CD8-positive, alpha-beta memory T cell (primary cell): ENCODE measurements at regions not wholly inside any gene's neighbourhood (a gene's known extent, or its start where the extent isn't known, plus 50 kb on each side); places are given as distances from the start of the nearest gene placed in this dataset.

Experiments
- CTCF ChIA-PET: fragments of 350-600 bp; sonication (Branson Sonifier 250); formaldehyde crosslinking; loops from one replicate; lab custom pipeline; 2021; ENCODE audit warnings: antibody characterized with exemption; lab: Charles Lee
- POLR2A ChIA-PET: fragments of 350-600 bp; sonication (Branson Sonifier 250); formaldehyde crosslinking; loops from one replicate; lab custom pipeline; 2021; ENCODE audit warnings: antibody characterized with exemption; lab: Charles Lee
- DNase-seq, 5 donors: peaks; one replicate each; pipeline versions ENCODE4 v3.0.0 to v3.0.0-alpha.2; 2020 to 2022; ENCODE audit warnings: mixed read lengths in 1 of 5
- H3K27ac ChIP-seq: one replicate; pipeline ENCODE4 v1.7.0; 2013; ENCODE audit warnings: low read depth, mild to moderate bottlenecking, low read length, moderate library complexity
- H3K27me3 ChIP-seq: 2 replicates; pipeline ENCODE4 v1.7.0; 2013; ENCODE audit warnings: low read length, mild to moderate bottlenecking; ENCODE audit not compliant: insufficient read depth, poor library complexity, severe bottlenecking
- H3K36me3 ChIP-seq: 2 replicates; pipeline ENCODE4 v1.7.0; 2013; ENCODE audit warnings: mild to moderate bottlenecking, low read length, moderate library complexity; ENCODE audit not compliant: insufficient read depth
- H3K4me1 ChIP-seq: 2 replicates; pipeline ENCODE4 v1.7.0; 2013; ENCODE audit warnings: mild to moderate bottlenecking, low read length, moderate library complexity; ENCODE audit not compliant: insufficient read depth
- H3K4me3 ChIP-seq: 2 replicates; pipeline ENCODE4 v1.7.0; 2013; ENCODE audit warnings: mild to moderate bottlenecking, low read length
- H3K9me3 ChIP-seq: 2 replicates; pipeline ENCODE4 v1.7.0; 2013; ENCODE audit warnings: mild to moderate bottlenecking, low read length
- H3K27ac Mint-ChIP-seq, 8 donors: one replicate each; pipeline ENCODE4 v1.8.0; 2020 to 2021; ENCODE audit warnings: mixed read lengths in 8 of 8, mild to moderate bottlenecking in 6 of 8, inconsistent platforms in 3 of 8, moderate library complexity in 3 of 8
- H3K27me3 Mint-ChIP-seq, 2 donors: one replicate each; pipeline ENCODE4 v1.8.0; 2020 to 2021; ENCODE audit warnings: mixed read lengths in 2 of 2, mild to moderate bottlenecking in 1 of 2, moderate library complexity in 1 of 2
- H3K36me3 Mint-ChIP-seq, 3 donors: one replicate each; pipeline ENCODE4 v1.8.0; 2020 to 2021; ENCODE audit warnings: mixed read lengths in 3 of 3, inconsistent platforms in 1 of 3, mild to moderate bottlenecking in 1 of 3
- H3K4me1 Mint-ChIP-seq, 3 donors: one replicate each; pipeline ENCODE4 v1.8.0; 2020 to 2021; ENCODE audit warnings: mixed read lengths in 3 of 3, inconsistent platforms in 1 of 3, mild to moderate bottlenecking in 1 of 3
- H3K4me3 Mint-ChIP-seq, 7 donors: one replicate each; pipeline ENCODE4 v1.8.0; 2020 to 2021; ENCODE audit warnings: mixed read lengths in 7 of 7, mild to moderate bottlenecking in 6 of 7, moderate library complexity in 4 of 7, inconsistent platforms in 2 of 7
- H3K9me3 Mint-ChIP-seq, 5 donors: one replicate each; pipeline ENCODE4 v1.8.0; 2020 to 2022; ENCODE audit warnings: mixed read lengths in 5 of 5, mild to moderate bottlenecking in 3 of 5, moderate library complexity in 2 of 5, inconsistent platforms in 1 of 5

DNA sequence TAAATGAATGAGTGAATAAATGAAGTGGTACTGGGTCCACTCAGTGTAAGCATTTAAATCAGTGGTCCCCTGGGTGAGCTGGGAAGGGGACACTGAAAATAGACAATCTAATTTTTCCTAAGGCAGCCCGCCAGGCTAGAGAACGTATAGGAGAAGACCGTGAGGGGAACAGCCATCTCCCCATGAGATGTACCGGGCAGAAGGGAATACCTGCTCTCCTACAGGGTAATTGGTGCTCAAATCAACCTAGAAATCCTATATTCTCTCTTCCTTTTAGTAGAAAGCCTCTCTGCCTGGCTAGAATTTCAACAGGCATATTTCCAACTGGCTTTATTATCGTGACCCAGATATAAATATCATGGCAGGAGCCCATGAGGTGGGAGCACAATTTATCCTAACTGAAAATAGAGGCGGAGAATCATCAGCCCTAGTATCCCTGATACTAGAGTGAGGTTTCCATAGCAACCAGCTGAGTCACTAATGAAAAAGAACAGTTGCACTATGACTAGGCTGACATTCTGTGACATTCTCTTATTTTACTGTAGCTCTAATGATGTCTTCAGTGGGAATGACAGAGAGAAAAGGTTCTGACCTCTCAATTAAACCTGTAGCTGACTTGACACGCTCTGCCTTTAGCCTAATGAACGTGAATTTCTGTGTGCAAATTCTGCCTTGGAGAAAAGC lies 96.5 kb upstream of the CAST start:
- Histone ChIP-seq H3K27ac (no peak overlapping the region), H3K9me3 (no peaks in the 10 kb centered on the region), H3K36me3 (no peaks in the 10 kb centered on the region), H3K4me3 (no peak overlapping the region), H3K4me1 (no peaks in the 10 kb centered on the region), H3K27me3 (no peaks in the 10 kb centered on the region)
- Mint-ChIP-seq H3K36me3 (no peaks in the 10 kb centered on the region), H3K9me3 (no peaks in the 10 kb centered on the region), H3K4me1 (peaks cover 13 to 18% (median 18%) of the 10 kb centered on the region in 3 donors), H3K27ac (peak overlapping the region in 1 of 8 donors; percentile 10), H3K27me3 (peaks cover 0 to 3% of the 10 kb centered on the region in 2 donors), H3K4me3 (peak overlapping the region in 2 of 7 donors; percentile 7 to 17)
- ChIA-PET POLR2A (no interaction called here), CTCF (no interaction called here)
- DNase-seq = no peak

DNA sequence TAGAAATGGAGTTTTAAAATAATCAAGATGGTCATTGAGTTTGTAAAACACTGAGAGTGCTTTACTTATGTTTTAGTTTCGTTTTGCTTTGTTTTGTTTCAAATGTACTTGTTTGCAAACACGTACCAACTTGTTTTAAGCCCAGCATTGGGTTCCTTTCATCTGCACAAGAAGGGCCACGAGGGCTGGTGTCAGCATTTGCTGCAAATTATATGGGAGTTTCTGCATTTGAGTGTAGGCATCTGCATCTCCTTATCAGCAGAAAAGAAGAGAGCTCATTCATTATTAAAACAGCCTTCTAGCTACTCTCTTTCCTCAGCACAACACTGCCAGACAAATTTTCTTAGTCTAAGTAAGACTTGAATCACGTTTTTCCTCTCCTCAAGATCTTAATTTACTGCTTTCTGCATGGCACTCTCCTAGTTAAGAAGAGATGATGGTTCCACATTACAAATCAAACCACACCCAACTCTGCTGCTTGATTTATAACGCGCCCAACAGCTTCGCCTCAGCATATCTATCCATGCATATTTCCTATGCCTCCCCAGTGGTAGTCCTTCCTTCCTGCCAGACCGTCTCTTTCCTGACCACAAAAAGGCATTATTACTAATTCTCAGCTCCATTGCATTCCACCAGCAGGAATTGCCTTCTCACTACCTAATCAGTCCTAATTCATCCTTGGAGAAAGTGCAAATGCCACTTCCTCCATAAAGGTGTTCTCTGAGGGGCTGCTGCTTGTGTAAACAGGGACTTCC lies 95.2 kb upstream of the CAST start:
- Histone ChIP-seq H3K36me3 (no peaks in the 10 kb centered on the region), H3K4me3 (no peak overlapping the region), H3K9me3 (no peaks in the 10 kb centered on the region), H3K27ac (no peak overlapping the region), H3K27me3 (no peaks in the 10 kb centered on the region), H3K4me1 (no peaks in the 10 kb centered on the region)
- Mint-ChIP-seq H3K36me3 (no peaks in the 10 kb centered on the region), H3K27ac (peak overlapping the region in 3 of 8 donors; percentile 2 to 30 (median 13)), H3K9me3 (no peaks in the 10 kb centered on the region), H3K27me3 (peaks cover 0 to 3% of the 10 kb centered on the region in 2 donors), H3K4me3 (peak overlapping the region in 3 of 7 donors; percentile 7 to 12 (median 11)), H3K4me1 (peaks cover 13 to 18% (median 18%) of the 10 kb centered on the region in 3 donors)
- CTCF ChIA-PET = no interaction called here
- POLR2A ChIA-PET = no interaction called here
- DNase-seq = no peak

DNA sequence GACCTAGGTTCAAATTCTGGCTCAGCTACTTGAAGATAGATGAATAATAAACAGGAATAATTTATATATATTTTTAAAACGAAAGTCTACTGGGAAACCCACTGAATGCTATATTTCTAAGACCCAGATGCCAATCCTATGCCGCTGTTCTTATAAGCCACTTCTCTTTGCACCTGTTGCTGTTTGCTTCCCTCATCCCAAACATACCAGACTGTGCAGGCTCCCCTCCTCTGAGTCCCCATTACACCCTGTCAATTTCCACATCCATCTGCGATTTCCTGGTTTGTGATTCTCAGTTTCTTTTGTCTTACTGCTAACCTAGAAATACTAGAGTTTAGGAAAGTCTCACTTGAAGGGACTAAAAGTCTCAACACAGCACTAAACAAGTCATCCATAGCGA lies 92.8 kb upstream of the CAST start:
- no peaks in the 10 kb centered on the region for H3K9me3 ChIP-seq
- H3K4me1 Mint-ChIP-seq = peaks cover 13 to 18% (median 18%) of the 10 kb centered on the region in 3 donors
- ChIA-PET CTCF (no interaction called here), POLR2A (no interaction called here)
- H3K4me3 ChIP-seq = no peak overlapping the region
- H3K27ac Mint-ChIP-seq = no peak overlapping the region
- DNase-seq = no peak
- H3K4me1 ChIP-seq = no peaks in the 10 kb centered on the region
- H3K27me3 ChIP-seq = no peaks in the 10 kb centered on the region
- H3K27ac ChIP-seq = no peak overlapping the region
- no peak overlapping the region for H3K4me3 Mint-ChIP-seq
- H3K27me3 Mint-ChIP-seq = peaks cover 0 to 4% of the 10 kb centered on the region in 2 donors
- no peaks in the 10 kb centered on the region for H3K36me3 ChIP-seq
- no peaks in the 10 kb centered on the region for H3K36me3 Mint-ChIP-seq
- H3K9me3 Mint-ChIP-seq = no peaks in the 10 kb centered on the region

DNA sequence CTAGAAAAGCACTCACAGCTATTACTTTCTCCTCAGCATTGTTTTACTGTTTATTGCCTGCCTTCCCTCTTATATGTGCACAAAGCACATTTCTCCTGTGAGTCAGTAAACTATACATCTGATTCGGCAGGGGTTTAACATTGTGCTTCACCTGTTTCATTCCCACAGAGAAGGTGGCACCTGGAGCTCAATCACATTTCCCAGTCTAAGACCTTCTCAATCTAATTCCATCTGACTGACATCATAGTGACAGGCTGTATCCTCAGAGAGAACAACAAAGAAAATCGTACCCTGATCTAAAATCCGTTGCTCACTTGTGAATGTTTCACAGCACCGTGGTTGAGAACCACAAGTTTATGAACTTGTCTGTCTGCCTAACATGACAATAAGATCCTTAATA lies 92.4 kb upstream of the CAST start:
- POLR2A ChIA-PET = no interaction called here
- Mint-ChIP-seq H3K9me3 (no peaks in the 10 kb centered on the region), H3K36me3 (no peaks in the 10 kb centered on the region), H3K4me3 (no peak overlapping the region), H3K27ac (peak overlapping the region in 1 of 8 donors; percentile 12), H3K4me1 (peaks cover 13 to 18% (median 18%) of the 10 kb centered on the region in 3 donors), H3K27me3 (peaks cover 0 to 4% of the 10 kb centered on the region in 2 donors)
- DNase-seq = no peak
- no peak overlapping the region for H3K4me3 ChIP-seq
- CTCF ChIA-PET = no interaction called here
- H3K27ac ChIP-seq = no peak overlapping the region
- no peaks in the 10 kb centered on the region for H3K36me3 ChIP-seq
- no peaks in the 10 kb centered on the region for H3K9me3 ChIP-seq
- H3K27me3 ChIP-seq = no peaks in the 10 kb centered on the region
- H3K4me1 ChIP-seq = no peaks in the 10 kb centered on the region

DNA sequence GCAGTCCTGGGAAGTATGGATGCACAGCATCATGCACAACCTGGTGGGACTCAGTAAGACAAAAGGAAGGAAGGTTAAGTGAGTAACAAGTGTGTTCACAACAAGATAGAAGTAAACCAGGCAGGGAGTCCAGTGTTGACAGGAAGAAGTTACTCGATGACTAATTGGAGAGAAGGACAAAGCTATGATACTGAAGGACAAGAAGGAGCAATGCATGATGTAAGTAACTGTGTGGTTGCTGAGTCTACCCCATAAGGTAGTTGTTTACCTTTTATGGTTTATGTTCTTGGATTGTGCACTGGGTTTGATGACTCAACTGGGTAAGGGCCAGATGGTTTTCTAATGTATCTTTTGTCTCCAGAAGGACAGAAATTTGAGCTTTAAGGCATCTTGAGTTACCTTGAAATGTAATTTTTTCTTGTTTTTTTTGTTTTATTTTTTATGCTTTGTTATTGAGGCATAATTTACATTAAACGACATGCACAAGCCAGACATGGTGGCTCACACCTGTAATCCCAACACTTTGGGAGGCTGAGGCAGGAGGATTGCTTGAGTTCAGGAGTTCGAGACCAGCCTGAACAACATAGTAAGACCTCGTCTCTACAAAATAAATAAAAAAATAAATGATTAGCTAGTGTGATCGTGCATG lies 89.2 kb upstream of the CAST start:
- ChIA-PET POLR2A (no interaction called here), CTCF (interaction anchor here (1.3 kb wide), 1 partner anchor 23 kb away, joined by 3 read pairs; no protein-coding TSS in a partner anchor)
- Mint-ChIP-seq H3K4me1 (no peaks in the 10 kb centered on the region), H3K27ac (no peak overlapping the region), H3K36me3 (no peaks in the 10 kb centered on the region), H3K4me3 (no peak overlapping the region), H3K27me3 (peaks cover 2 to 4% of the 10 kb centered on the region in 2 donors), H3K9me3 (no peaks in the 10 kb centered on the region)
- Histone ChIP-seq H3K27me3 (no peaks in the 10 kb centered on the region), H3K9me3 (no peaks in the 10 kb centered on the region), H3K27ac (no peak overlapping the region), H3K36me3 (no peaks in the 10 kb centered on the region), H3K4me1 (no peaks in the 10 kb centered on the region), H3K4me3 (no peak overlapping the region)
- DNase-seq = no peak

DNA sequence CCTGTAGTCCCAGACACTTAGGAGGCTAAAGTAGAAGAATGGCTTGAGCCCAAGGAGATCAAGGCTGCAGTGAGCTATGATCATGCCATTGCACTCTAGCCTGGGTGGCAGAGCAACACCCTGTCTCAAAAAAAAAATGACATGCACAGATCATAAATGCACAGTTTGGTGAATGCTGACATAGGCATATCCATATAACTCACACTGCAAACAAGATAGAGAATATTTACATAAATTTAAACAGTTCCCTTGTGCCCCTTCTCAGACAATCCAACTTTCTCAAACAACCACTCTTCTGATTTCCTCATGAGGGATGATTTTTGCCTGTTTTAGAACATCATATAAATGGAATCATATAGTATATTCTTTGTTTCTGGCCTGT lies 88.7 kb upstream of the CAST start:
- no peaks in the 10 kb centered on the region for H3K27me3 ChIP-seq
- no peak for DNase-seq
- Mint-ChIP-seq H3K4me3 (no peak overlapping the region), H3K4me1 (no peaks in the 10 kb centered on the region), H3K36me3 (peaks cover 0 to 2% (median 0%) of the 10 kb centered on the region in 3 donors), H3K27ac (no peak overlapping the region), H3K27me3 (peaks cover 4 to 5% of the 10 kb centered on the region in 2 donors), H3K9me3 (no peaks in the 10 kb centered on the region)
- no peak overlapping the region for H3K27ac ChIP-seq
- POLR2A ChIA-PET = no interaction called here
- no peaks in the 10 kb centered on the region for H3K9me3 ChIP-seq
- no peaks in the 10 kb centered on the region for H3K36me3 ChIP-seq
- H3K4me1 ChIP-seq = no peaks in the 10 kb centered on the region
- CTCF ChIA-PET = interaction anchor here (1.3 kb wide), 1 partner anchor 22 kb away, joined by 3 read pairs; no protein-coding TSS in a partner anchor
- no peak overlapping the region for H3K4me3 ChIP-seq

DNA sequence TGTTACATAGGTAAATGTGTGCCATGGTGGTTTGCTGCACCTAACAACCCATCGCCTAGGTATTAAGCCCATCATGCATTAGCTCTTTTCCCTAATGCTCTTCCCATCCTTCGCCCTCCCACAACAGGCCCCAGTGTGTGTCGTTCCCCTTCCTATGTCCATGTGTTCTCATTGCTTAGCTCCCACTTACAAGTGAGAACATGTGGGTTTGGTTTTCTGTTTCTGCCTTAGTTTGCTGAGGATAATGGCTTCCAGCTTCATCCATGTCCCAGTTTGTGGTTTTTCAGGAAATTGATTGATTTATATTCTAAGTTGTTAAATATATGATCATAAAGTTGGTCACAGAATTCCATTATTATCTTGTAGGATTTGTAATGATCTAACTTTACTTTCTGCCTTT lies 85.3 kb upstream of the CAST start:
- peaks cover 0 to 3% (median 0%) of the 10 kb centered on the region in 3 donors for H3K36me3 Mint-ChIP-seq
- H3K4me3 ChIP-seq = no peak overlapping the region
- no peak overlapping the region for H3K27ac Mint-ChIP-seq
- no peaks in the 10 kb centered on the region for H3K4me1 Mint-ChIP-seq
- no peak for DNase-seq
- no peaks in the 10 kb centered on the region for H3K9me3 ChIP-seq
- H3K9me3 Mint-ChIP-seq = no peaks in the 10 kb centered on the region
- peaks cover 9 to 17% of the 10 kb centered on the region in 2 donors for H3K27me3 Mint-ChIP-seq
- H3K4me1 ChIP-seq = no peaks in the 10 kb centered on the region
- H3K36me3 ChIP-seq = no peaks in the 10 kb centered on the region
- CTCF ChIA-PET = no interaction called here
- no peak overlapping the region for H3K4me3 Mint-ChIP-seq
- H3K27ac ChIP-seq = no peak overlapping the region
- H3K27me3 ChIP-seq = no peaks in the 10 kb centered on the region
- POLR2A ChIA-PET = no interaction called here

DNA sequence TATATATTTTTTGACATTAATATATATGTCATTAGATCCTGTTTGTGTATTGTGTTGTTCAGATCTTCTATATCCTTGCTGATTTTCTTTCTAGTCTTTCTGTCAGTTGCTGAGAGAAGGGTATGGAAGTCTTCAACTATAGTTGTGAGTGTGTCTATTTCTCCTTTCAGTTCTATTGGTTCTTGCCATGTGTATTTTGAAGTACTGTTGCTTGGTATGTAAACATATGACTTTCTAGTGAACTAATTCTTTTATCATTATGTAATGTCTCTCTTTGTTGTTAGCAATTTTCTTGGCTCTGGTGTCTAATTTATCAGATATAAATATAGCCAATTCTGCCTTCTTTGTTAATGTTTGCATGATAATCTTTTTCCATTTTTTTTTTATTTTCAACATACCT lies 84.3 kb upstream of the CAST start:
- Mint-ChIP-seq H3K27me3 (peaks cover 8 to 22% of the 10 kb centered on the region in 2 donors), H3K4me1 (no peaks in the 10 kb centered on the region), H3K4me3 (no peak overlapping the region), H3K27ac (no peak overlapping the region), H3K36me3 (peaks cover 0 to 3% (median 0%) of the 10 kb centered on the region in 3 donors), H3K9me3 (no peaks in the 10 kb centered on the region)
- H3K27me3 ChIP-seq = no peaks in the 10 kb centered on the region
- H3K27ac ChIP-seq = no peak overlapping the region
- POLR2A ChIA-PET = no interaction called here
- no peaks in the 10 kb centered on the region for H3K4me1 ChIP-seq
- CTCF ChIA-PET = no interaction called here
- no peaks in the 10 kb centered on the region for H3K36me3 ChIP-seq
- no peak overlapping the region for H3K4me3 ChIP-seq
- H3K9me3 ChIP-seq = no peaks in the 10 kb centered on the region
- no peak for DNase-seq
